MCF 10A (cell line): ENCODE measurements at regions not wholly inside any gene's neighbourhood (a gene's known extent, or its start where the extent isn't known, plus 50 kb on each side); places are given as distances from the start of the nearest gene placed in this dataset.

Experiments used
- BruUV-seq: library from RNA; stranded (reverse); fragments of 400-500 nt; replicated peaks from 2 replicates; lab custom pipeline; 2021; lab: Mats Ljungman, UMichigan
- CTCF ChIA-PET: fragments of 300-600 bp; sonication (Branson Sonifier 250); formaldehyde crosslinking; extraction: SDS; loops from one replicate; lab custom pipeline; 2021; ENCODE audit warnings: antibody characterized with exemption, inconsistent platforms; lab: Yijun Ruan, JAX
- POLR2A ChIA-PET: fragments of 300-600, 350-650 bp; sonication (Branson Sonifier 250); formaldehyde crosslinking; extraction: SDS; loops from one replicate; lab custom pipeline; 2020; ENCODE audit warnings: antibody characterized with exemption, inconsistent platforms; lab: Yijun Ruan, JAX
- DNase-seq: peaks from one replicate; pipeline ENCODE4 v3.0.0-alpha.2; 2018; ENCODE audit not compliant: unreplicated experiment
- H3K27ac Mint-ChIP-seq: one replicate; pipeline ENCODE4 v1.8.0; 2022; ENCODE audit warnings: mild to moderate bottlenecking, low read depth, mixed read lengths; ENCODE audit not compliant: unreplicated experiment
- H3K27me3 Mint-ChIP-seq: one replicate; pipeline ENCODE4 v1.8.0; 2022; ENCODE audit warnings: mixed read lengths; ENCODE audit not compliant: insufficient read depth, unreplicated experiment
- H3K36me3 Mint-ChIP-seq: one replicate; pipeline ENCODE4 v1.8.0; 2022; ENCODE audit warnings: mild to moderate bottlenecking, moderate library complexity, mixed read lengths; ENCODE audit not compliant: insufficient read depth, unreplicated experiment
- H3K4me1 Mint-ChIP-seq: one replicate; pipeline ENCODE4 v1.8.0; 2022; ENCODE audit warnings: mixed read lengths; ENCODE audit not compliant: insufficient read depth, unreplicated experiment
- H3K4me3 Mint-ChIP-seq: one replicate; pipeline ENCODE4 v1.8.0; 2022; ENCODE audit warnings: mild to moderate bottlenecking, moderate library complexity, mixed read lengths; ENCODE audit not compliant: unreplicated experiment
- H3K9me3 Mint-ChIP-seq: one replicate; pipeline ENCODE4 v1.8.0; 2022; ENCODE audit warnings: mixed read lengths; ENCODE audit not compliant: unreplicated experiment
- intact Hi-C: fragments of 100-400 bp; cut with micrococcal nuclease; formaldehyde crosslinking; loops from 2 replicates; pipeline ENCODE4 v1.14.1; 2022
- TF ChIP-seq, protein P1 (sequence below): fragments of 200-600 bp; IDR thresholded peaks from one replicate; pipeline ENCODE4 v1.8.0; 2022; ENCODE audit warnings: antibody characterized with exemption, mild to moderate bottlenecking; ENCODE audit not compliant: unreplicated experiment

DNA sequence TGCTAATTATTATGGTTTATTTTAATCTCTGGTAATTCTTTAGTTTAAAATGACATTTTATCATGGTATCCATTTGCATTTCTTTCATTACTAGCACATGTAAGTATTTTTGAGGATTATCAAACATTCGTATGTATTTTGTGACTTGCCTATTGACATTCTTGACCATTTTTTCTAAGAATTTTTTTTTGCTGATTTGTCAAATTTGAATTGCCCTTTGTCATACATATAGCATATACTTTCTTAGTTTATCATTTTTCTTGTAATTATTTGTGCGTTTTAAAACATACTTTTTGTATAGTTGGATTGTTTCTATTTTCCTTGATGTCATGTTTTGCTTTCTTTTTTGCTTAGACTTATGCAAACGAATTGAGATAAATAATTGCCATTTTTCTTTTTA, 358.5 kb upstream of the RBMS3 start:
- intact Hi-C loops = loop anchor here (10.0 kb wide), 1 partner anchor 772 kb away; no protein-coding TSS in a partner anchor
- CTCF ChIA-PET = interaction anchor here (0.6 kb wide), 1 partner anchor 10 kb away, joined by 3 read pairs; no protein-coding TSS in a partner anchor
- Mint-ChIP-seq H3K36me3 (no peaks in the 10 kb centered on the region), H3K4me1 (no peaks in the 10 kb centered on the region), H3K9me3 (no peaks in the 10 kb centered on the region), H3K27me3 (no peaks in the 10 kb centered on the region), H3K27ac (no peak overlapping the region), H3K4me3 (no peak overlapping the region)
- no TSS peak for BruUV-seq
- TF ChIP-seq, protein P1, sequence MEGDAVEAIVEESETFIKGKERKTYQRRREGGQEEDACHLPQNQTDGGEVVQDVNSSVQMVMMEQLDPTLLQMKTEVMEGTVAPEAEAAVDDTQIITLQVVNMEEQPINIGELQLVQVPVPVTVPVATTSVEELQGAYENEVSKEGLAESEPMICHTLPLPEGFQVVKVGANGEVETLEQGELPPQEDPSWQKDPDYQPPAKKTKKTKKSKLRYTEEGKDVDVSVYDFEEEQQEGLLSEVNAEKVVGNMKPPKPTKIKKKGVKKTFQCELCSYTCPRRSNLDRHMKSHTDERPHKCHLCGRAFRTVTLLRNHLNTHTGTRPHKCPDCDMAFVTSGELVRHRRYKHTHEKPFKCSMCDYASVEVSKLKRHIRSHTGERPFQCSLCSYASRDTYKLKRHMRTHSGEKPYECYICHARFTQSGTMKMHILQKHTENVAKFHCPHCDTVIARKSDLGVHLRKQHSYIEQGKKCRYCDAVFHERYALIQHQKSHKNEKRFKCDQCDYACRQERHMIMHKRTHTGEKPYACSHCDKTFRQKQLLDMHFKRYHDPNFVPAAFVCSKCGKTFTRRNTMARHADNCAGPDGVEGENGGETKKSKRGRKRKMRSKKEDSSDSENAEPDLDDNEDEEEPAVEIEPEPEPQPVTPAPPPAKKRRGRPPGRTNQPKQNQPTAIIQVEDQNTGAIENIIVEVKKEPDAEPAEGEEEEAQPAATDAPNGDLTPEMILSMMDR = no peak
- POLR2A ChIA-PET = no interaction called here
- no peak for DNase-seq

DNA sequence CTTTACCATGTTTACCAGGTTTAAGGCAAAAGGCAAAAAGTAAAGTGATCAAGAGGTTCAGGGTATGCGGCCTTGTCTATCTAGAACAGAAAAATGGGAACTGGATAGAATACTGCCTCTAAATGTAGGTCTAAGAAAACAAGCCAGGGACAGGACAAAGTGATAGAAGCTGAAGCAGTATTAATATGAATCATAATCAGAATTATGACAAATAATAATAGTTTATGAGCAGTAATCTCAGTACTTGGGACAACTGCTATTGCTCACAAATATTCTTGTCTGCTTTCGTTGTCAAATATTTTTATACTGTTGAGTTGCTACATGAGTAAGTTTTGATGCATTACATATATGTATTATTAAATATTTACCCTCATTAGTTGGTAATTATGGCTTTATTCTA, 356.9 kb upstream of the RBMS3 start:
- Mint-ChIP-seq H3K9me3 (no peaks in the 10 kb centered on the region), H3K4me3 (no peak overlapping the region), H3K4me1 (no peaks in the 10 kb centered on the region), H3K27me3 (no peaks in the 10 kb centered on the region), H3K36me3 (no peaks in the 10 kb centered on the region), H3K27ac (no peak overlapping the region)
- CTCF ChIA-PET = no interaction called here
- BruUV-seq = no TSS peak
- TF ChIP-seq, protein P1 = no peak
- DNase-seq = no peak
- POLR2A ChIA-PET = no interaction called here
- intact Hi-C loops = loop anchor here (10.0 kb wide), 1 partner anchor 771 kb away; no protein-coding TSS in a partner anchor

DNA sequence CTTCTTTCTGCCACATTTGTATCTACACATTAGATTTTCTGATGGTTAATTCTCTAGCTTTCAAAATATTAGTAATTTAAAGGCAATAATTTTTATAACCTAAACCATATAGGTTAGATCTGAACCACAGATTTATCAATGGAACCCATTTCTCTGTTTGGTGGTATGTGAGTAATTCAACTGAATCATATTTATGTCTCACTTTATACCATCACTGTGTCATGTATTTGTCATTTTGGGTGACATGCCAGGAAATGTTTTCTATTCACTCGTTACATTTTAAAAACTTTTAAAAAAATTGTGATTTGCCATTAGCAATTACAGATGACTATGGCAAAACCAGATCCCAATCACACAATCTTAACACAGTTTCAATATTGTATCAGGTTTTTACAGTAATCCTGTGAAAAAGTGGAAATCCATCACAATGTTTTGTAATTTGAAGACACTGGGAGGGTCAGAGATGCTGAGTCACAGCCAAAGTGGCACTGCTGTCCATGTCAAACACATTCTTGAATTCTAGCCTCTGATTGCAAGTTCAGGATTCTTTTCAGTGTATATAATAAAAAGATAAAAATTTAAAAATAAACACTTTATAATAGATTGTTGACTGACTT, 356.0 kb upstream of the RBMS3 start:
- no peaks in the 10 kb centered on the region for H3K4me1 Mint-ChIP-seq
- no peaks in the 10 kb centered on the region for H3K27me3 Mint-ChIP-seq
- POLR2A ChIA-PET = no interaction called here
- no peak overlapping the region for H3K4me3 Mint-ChIP-seq
- H3K27ac Mint-ChIP-seq = no peak overlapping the region
- peak; percentile 36 for DNase-seq
- TF ChIP-seq, protein P1 = no peak
- no peaks in the 10 kb centered on the region for H3K36me3 Mint-ChIP-seq
- H3K9me3 Mint-ChIP-seq = no peaks in the 10 kb centered on the region
- CTCF ChIA-PET = no interaction called here
- no TSS peak for BruUV-seq
- intact Hi-C loops = loop anchor here (10.0 kb wide), 1 partner anchor 770 kb away; no protein-coding TSS in a partner anchor

DNA sequence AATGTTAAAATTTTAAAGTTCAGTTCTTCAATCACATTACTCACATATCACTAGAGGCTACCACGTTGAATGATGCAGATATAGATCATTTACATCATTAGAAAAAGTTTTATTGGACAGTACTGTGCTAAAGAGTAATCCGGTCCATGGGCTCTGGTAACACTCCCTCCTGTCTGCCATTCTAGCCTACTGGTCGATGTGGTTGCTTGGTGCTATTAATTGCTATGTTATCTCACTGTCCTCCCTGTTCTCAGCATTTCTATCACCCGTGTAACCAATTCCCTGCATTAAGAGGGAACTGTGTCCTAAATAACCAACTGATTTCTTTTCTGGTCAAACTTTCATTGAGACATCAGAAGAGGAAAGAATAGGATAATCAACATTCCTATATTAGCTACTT, 347.5 kb upstream of the RBMS3 start:
- Mint-ChIP-seq H3K27me3 (no peaks in the 10 kb centered on the region), H3K4me3 (no peak overlapping the region), H3K27ac (no peak overlapping the region), H3K9me3 (no peaks in the 10 kb centered on the region), H3K36me3 (no peaks in the 10 kb centered on the region), H3K4me1 (peaks cover 8% of the 10 kb centered on the region)
- BruUV-seq = no TSS peak
- intact Hi-C loops = no loop called here
- no peak for DNase-seq
- CTCF ChIA-PET = interaction anchor here (0.7 to 1.0 kb wide), 3 partner anchors 17 to 863 kb away, joined by 3 to 4 read pairs (median 3); no protein-coding TSS in a partner anchor
- POLR2A ChIA-PET = interaction anchor here (0.7 kb wide), 1 partner anchor 348 kb away, joined by 3 read pairs; the partner anchor contains the start of gene RBMS3
- TF ChIP-seq, protein P1 = no peak
